HG02943 (cell line): ENCODE measurements at regions not wholly inside any gene's neighbourhood (a gene's known extent, or its start where the extent isn't known, plus 50 kb on each side); places are given as distances from the start of the nearest gene placed in this dataset.

Experiments
- ATAC-seq: cut with Tn5 transposase; IDR thresholded peaks from one replicate; pipeline ENCODE4 v1.9.1; 2021; ENCODE audit warnings: mild to moderate bottlenecking, low read depth, moderate library complexity; ENCODE audit not compliant: unreplicated experiment

- ATAC-seq: no peak
Observed at GRCh38 chr5:163381832-163382231, 55.6 kb upstream of the CCNG1 start.

GRCh38 chr5:163383754-163384153 is 53.6 kb upstream of the CCNG1 start:
- no peak for ATAC-seq

- no peak for ATAC-seq
Observed at GRCh38 chr5:163384669-163385068, 52.7 kb upstream of the CCNG1 start.

GRCh38 chr5:163385271-163385670 is 52.1 kb upstream of the CCNG1 start:
- ATAC-seq: no peak

GRCh38 chr5:163385824-163386223 is 51.6 kb upstream of the CCNG1 start:
- ATAC-seq: no peak

GRCh38 chr5:163386352-163386751 is 51.0 kb upstream of the CCNG1 start:
- ATAC-seq: no peak

- no peak for ATAC-seq
Observed at GRCh38 chr5:163387589-163388343, 49.6 kb upstream of the CCNG1 start.
